Left lobe of liver (tissue), 2 donors: ENCODE measurements at regions not wholly inside any gene's neighbourhood (a gene's known extent, or its start where the extent isn't known, plus 50 kb on each side); places are given as distances from the start of the nearest gene placed in this dataset.

ENCODE experiments used
- ATAC-seq: fragments of 200-7000 bp; cut with Tn5 transposase; one replicate; pipeline ENCODE4 v1.9.1; 2020; ENCODE audit warnings: mild to moderate bottlenecking, moderate library complexity
- DNase-seq: peaks from one replicate; pipeline ENCODE4 v3.0.0-alpha.2; 2020; ENCODE audit warnings: low spot score
- donor health status: DM: no; HTN: no; CAD: no; lungs with moderate emphysema.
- donor health status: DM: no; HTN: yes; CAD: no.

GRCh38 chr11:90911192-90911591 lies 688.3 kb upstream of the CHORDC1 start:
- ATAC-seq (no peak), DNase-seq (no peak)

GRCh38 chr11:90908074-90908473 lies 685.2 kb upstream of the CHORDC1 start:
- no peak for ATAC-seq
- no peak for DNase-seq

DNA sequence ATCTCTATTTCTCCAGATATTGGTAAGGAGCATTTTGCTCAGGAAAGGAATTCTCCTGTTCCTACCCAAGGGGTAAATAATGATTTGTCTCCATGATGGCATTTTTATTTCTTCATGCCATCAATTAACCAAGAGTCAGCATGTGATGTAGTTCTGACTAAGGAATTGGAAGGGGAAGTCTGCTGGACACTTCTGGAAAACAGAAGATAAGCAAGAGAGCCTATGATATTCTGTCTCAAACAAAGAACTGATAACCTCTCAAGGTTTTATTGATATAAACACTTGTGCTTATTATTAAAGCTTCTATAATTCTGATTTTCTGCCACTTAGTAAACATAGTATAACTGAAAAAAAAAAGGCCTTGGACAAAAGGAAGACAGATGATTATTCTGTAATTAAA lies 673.0 kb upstream of the CHORDC1 start:
- DNase-seq (no peak), ATAC-seq (peak; percentile 19)

DNA sequence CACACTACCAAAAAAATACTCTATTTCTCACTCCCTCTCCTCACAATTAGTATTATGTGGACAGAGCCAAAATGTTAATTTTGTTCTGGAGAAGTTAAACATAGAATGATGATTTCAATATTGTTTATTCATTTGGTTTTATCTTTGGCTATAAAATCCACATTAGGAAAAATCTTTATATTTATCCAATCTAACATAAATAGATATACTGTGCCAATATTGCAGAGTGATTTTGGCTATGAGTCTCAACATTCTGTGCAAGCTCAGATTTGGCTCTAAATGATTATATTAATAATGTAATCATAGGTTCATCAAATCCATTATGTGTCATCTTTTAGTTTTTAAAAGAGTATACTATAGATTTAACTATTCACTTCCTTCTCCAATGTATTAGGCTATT lies 667.5 kb upstream of the CHORDC1 start:
- DNase-seq (no peak), ATAC-seq (no peak)

- no peak for ATAC-seq
- no peak for DNase-seq
Observed at GRCh38 chr11:90884181-90884580, 661.3 kb upstream of the CHORDC1 start.

- no peak for DNase-seq
- no peak for ATAC-seq
Observed at GRCh38 chr11:90874986-90875385, 652.1 kb upstream of the CHORDC1 start.

- DNase-seq (no peak), ATAC-seq (no peak)
Observed at GRCh38 chr11:90874281-90874680, 651.4 kb upstream of the CHORDC1 start.

- no peak for DNase-seq
Observed at GRCh38 chr11:90867416-90867815, 644.6 kb upstream of the CHORDC1 start.

GRCh38 chr11:90856790-90857189 lies 633.9 kb upstream of the CHORDC1 start:
- DNase-seq = no peak

More at GRCh38 chr11:90867416-90867815, 644.6 kb upstream of the CHORDC1 start:
- no peak for ATAC-seq

GRCh38 chr11:90855531-90855930 lies 632.7 kb upstream of the CHORDC1 start:
- ATAC-seq = no peak
- no peak for DNase-seq

More at GRCh38 chr11:90856790-90857189, 633.9 kb upstream of the CHORDC1 start:
- no peak for ATAC-seq

GRCh38 chr11:90851196-90851595 lies 628.3 kb upstream of the CHORDC1 start:
- ATAC-seq (no peak), DNase-seq (no peak)

DNA sequence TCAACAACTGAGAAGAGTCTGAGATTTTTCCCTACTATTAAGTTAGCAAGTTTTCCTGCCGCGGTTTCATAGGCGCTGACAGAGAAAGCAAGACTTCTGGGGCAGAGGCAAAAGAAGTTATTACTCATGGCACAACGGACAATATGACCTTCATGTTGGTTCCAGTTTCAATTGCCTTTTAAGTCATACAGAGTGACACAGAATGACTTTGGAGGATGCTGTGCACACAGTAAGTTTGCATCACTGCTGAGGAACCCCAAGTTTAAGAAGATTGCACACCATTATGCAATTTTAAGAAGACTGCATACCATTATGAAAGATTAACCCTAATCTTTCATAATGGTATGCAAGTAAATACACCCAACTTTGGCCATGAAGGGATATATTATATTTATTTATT lies 626.5 kb upstream of the CHORDC1 start:
- no peak for DNase-seq
- ATAC-seq = no peak

- ATAC-seq (no peak), DNase-seq (no peak)
Observed at GRCh38 chr11:90847268-90847886, 624.5 kb upstream of the CHORDC1 start.

GRCh38 chr11:90846628-90847027 lies 623.8 kb upstream of the CHORDC1 start:
- DNase-seq (no peak), ATAC-seq (no peak)

DNA sequence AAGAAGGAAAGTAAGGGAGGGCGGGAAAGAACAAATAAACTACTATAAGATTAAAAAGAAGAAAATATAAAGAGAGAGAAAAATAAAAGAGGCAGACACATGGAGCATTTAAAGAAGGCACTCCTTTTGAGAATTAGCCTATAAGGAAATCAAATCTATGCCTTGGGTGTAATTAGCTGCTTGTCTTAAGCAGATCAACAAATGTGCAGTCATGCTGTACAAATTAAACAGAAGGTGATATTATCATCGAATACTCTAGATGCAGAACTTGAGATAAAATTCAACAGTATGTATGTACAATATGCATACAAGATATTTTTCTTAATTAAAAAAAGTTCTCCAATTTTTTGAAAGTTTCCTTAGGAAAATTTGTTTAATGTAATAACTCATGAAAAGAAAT lies 623.0 kb upstream of the CHORDC1 start:
- ATAC-seq (no peak), DNase-seq (no peak)

DNA sequence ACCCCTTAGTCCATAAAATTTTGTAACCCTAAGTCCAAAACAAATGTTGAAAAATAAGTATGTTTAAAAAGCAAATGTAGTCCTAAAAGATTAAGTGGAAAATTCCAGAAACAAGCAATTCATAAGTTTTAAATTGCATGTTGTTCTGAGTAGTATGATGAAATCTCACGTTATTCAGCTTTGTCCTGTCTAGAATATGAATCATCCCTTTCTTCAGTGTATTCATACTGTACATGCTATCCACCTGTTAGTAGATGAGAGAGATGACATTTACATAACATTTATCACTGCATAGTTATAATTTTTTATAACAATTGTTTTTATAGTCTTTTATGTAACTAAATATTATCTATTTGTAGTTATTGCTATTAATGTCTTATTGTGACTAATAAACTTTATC lies 622.3 kb upstream of the CHORDC1 start:
- no peak for DNase-seq
- no peak for ATAC-seq

DNA sequence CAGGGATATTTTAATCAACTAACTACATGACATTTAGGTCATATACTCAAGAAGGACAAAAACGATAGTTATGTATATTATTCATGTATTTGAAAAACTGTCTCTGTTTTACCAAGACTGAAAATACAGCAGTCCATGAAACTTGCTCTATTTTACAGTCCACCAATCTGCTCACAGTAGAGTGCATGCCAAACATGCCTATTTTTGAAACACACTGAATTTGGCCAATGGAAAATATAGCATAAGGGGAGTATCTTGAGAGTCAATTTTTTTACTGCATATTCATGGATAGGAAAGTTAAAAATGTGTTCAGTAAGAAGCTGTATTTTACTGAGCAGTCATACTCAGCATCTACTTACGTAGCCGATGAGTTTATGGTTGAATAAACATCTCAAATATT lies 621.2 kb upstream of the CHORDC1 start:
- ATAC-seq (no peak), DNase-seq (no peak)

DNA sequence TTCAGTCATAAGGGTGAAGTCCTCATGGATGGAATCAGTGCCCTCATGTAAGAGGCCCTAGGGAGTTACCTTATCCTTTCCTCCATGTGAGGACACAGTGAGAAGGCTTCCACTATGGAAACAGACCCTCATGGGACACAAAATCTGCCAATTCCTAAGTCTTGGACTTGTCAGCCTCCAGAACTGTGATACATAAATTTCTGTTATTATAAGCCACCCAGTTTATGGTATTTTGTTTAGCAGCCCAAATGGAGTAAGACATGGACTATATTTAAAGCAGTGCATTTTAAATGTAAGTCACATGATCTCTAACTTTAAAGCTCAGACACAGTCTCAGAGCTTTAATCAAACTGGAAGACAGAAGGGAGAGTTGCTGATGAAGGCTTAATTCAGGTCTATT lies 619.8 kb upstream of the CHORDC1 start:
- DNase-seq = no peak
- ATAC-seq = no peak

- no peak for ATAC-seq
Observed at GRCh38 chr11:90840071-90840470, 617.2 kb upstream of the CHORDC1 start.

DNA sequence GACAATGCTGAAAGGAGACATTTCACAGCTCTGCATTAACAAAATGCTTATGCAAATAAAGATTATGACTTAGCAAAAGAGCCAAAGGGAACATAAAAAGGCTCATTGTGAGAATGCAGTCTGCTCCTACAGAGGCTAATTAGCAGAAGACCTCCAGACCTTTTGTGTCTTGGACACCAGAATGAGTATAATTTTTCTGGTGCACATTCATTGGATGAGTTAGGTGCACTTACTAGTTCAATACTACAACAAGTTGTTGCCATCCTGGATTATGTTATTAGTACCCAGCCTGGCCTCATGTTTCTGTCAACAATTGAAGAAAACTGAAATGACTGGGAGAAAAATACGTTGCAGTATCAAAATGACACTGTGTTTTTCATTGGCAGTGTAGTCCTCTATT lies 613.2 kb upstream of the CHORDC1 start:
- ATAC-seq (no peak), DNase-seq (no peak)

More at GRCh38 chr11:90840071-90840470, 617.2 kb upstream of the CHORDC1 start:
- DNase-seq = no peak

GRCh38 chr11:90823446-90823845 lies 600.6 kb upstream of the CHORDC1 start:
- ATAC-seq = no peak
- DNase-seq = no peak

DNA sequence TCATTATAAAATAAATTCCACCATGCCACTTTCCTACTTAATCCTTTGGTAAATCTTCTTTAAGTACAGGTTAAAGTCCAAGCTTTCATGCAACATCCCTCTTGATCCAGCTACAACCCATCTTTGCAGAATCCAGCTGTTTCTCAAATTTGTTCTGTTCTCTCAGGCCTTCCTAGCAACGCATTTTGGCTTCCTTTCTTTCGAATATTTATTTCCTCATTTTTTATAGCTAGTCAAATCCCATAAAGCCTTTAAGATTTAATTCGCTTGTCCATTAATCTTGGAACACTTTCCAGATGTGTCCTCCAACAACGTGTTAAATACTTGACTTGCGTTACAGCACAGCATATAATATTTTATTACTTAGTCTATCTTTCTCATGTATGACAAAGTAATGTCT lies 600.1 kb upstream of the CHORDC1 start:
- ATAC-seq (no peak), DNase-seq (no peak)

DNA sequence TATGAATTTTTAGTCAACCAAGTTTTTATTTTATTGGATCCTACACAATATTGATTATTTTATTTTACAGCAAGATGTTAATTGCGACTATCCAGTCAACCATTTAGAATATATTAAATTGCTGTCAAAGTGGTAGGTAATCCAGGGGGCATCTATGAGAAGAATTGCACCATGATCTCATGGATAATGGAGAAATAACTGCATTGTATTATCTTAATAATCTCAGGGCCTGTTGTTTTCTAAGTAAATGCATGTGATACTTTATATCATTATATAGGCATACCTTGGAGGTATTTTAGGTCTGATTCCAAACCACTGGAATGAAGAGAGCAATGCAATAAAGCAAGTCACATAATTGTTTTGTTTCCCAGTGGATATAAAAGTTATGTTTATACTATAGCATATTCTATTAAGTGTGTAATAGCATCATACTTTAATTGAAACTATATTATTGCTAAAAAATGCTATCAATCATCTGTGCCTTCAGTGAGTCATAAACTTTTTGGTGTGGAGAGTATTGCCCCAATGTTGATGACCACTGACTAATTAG lies 595.4 kb upstream of the CHORDC1 start:
- DNase-seq (no peak), ATAC-seq (no peak)
